HG03103 (cell line): ENCODE measurements at regions not wholly inside any gene's neighbourhood (a gene's known extent, or its start where the extent isn't known, plus 50 kb on each side); places are given as distances from the start of the nearest gene placed in this dataset.
"Not testable (repeated sequence)": the region's sequence is repeated elsewhere in the genome, so short reads cannot be mapped to it uniquely, and the experiment has no call there.

ENCODE experiments used
- ATAC-seq: cut with Tn5 transposase; IDR thresholded peaks from one replicate; pipeline ENCODE4 v1.9.1; 2021; ENCODE audit warnings: low read depth; ENCODE audit not compliant: unreplicated experiment

DNA sequence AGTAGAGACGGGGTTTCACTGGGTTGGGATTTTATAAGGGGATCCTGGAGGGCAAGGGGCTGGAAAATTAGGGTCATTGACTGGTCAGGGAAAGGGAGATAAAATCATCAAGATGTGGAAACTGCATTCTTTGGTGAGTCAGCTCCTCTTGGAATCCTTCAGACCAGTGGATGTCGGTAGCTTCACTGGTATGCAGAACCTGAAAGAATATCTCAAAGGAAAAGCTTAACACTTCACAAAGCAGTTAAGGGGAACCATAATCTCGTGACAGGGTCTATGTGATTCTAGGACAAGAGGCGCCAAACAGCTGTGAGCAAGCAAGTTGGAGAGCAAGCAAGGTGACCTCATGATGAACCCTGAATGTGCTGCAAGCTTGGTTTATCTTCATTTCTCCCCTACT, 634.7 kb upstream of the AUTS2 start:
- ATAC-seq, result no peak

DNA sequence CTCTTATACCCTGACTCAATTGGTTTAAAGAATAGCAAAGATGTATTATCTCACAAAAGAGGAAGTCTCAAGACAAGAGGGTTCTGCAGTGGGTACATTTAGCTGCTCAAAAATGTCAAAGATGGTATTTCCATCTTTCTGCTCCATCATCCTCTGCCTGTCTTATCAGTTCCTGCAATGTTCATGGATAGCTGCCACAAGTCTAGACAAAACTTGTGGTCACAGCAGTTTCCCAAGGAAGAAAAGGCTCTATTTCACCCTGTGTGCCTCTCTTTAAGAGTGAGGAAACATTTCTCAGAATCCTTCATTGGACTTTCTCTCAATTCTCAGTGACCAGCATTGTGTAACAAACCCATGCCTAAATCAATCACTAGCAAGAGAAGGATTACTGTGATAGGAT, 634.2 kb upstream of the AUTS2 start:
- ATAC-seq, result no peak

DNA sequence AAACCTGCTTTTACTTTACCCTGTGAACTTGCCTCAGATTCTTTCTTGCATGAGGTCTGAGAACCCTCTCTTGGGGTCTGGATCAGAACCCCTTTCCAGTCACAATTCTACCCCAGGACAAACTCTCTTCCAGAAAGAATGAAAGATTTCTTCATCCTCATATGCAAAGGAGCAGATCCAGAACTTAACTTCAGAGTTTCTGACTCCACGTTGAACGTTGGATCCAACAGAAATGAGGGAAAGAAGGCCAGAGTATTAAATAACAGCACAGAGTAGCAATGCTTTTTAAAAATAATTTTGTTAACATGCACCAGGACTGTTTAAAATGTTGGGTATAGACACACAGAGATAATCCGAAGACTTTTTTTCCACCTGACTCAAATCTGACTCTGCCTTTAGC, 632.9 kb upstream of the AUTS2 start:
- no peak for ATAC-seq

DNA sequence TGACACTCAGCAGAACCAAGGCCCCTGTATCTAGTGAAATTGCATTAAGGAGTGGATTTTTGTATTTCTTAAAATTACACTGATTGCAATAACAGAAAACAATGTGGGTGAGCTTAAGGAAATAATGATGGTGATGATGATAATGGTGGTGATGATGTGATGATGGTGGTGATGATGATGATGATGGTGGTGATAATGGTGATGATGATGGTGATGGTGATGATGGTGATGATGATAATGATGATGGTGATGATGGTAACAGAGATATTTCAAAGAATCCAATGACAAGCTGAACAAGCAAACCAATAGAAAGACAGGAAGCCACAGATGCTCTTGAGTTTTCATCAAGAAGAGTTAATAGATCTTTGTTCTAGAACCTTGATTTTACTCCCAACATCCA, 630.7 kb upstream of the AUTS2 start:
- no peak for ATAC-seq

DNA sequence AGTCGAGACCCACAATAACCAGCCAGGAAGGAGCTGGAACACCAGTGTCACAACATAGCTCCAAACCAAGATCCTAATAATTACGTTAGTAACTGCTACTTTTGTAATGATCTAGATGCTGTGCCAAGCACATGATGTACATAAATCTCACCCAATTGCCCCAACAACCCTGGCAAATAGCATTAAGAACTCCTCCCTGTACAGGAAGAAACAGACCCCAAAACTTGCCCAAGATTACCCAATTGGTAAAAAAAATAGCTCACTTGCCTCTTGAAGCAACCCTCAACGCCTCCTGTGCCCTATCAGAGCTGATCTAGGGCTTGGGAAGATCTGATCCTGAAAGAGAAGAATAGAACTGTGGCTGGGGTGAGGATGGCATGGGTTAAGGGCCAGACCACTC, 628.7 kb upstream of the AUTS2 start:
- ATAC-seq, result no peak

DNA sequence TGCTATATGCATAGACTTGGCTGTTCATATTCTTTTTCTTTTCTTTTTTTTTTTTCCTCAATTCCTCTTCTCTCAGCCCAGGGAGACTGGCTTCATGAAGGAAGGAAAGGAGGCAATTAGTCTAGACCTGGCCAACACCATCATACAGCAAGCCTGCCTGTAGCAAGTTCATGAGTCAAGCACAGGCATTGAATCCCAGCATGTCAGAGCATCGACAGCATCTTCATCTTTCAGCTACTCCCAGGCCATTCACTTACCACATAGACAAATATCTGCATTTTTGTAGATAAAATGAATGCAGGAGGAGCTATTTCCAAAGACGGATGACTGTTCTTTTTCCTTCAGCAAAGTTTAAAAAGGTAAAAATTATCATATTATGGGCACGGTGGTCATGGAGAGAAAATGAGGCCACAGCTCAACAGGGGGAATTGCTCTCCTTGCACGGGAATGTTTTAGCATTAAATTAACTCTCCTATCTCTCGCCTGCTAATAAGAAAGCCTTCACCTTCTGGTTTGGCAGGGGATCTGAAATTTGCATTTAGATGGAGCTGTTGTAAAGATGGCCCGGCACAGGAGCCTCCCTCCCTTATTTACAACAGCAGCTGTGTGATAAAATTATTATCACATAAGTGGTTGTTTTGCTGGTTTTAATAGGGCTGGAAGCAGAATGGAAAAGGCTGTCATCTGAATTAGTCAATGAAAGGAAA, 626.5 kb upstream of the AUTS2 start:
- ATAC-seq, result no peak

DNA sequence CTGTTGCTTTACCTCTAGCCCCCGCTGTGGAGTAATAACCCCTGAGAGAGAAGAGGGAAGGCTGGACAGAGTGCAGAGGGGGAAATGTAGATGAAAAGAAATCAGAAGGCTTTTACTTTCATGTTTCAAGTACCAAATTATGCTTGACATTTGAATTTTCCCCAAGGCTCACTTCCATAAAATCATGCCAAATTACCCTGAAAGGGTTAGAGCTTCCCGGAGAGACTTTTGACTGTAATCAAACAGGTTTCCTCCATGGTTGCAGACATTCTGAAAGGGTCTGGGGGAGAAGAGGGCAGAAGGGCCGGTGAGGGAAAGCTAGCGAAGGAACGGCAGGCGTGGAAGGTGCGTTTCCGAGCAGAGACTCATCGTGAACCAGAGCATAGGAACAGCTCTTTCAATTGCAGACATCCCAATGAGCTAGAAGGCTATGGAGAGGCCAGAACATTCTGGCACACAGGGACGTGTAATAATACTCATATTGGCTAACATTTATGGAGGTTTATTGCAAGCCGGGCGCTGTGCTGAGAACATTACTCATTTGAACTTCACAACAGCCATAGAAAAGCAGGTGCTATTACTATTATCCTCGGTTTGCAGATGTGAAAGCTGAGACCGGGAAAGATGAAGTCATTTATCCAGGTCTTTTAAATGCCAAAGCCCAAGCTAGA, 620.8 kb upstream of the AUTS2 start:
- ATAC-seq, result no peak

DNA sequence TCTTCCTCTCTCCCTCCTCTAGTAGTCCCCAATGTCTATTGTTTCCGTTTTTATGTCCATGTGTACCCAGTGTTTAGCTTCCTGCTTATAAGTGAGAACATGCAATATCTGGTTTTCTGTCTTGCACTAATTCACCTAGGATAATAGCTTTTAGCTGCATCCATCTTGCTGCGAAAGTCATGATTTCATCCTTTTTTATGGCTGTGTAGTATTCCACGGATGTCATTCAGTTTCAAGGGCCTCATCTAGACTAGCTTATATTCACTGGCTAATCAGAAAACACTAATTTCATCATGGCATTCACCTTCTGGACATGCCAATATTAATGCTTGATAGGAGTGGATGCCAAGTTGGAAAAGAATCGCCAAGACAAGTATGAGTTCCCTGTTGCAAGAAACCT, 619.6 kb upstream of the AUTS2 start:
- no peak for ATAC-seq

DNA sequence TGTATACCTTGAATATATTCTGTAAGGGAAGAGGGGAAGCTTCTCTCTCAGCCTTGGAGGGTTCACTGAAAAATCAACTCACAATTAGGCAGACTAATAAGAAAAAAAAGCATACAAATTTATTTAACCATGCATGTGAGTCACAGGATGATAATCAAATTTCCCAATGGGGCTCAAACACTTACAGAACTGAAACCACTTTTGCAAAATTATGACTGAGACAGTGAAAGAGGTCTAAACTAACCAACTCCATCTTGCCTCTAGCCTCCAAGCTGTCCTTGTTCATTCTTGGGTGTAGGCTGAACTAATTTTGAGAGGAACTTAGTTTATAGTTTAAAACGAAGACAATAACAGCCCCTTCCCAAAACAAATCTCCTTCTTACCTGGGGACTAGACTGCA, 618.3 kb upstream of the AUTS2 start:
- ATAC-seq, result no peak

DNA sequence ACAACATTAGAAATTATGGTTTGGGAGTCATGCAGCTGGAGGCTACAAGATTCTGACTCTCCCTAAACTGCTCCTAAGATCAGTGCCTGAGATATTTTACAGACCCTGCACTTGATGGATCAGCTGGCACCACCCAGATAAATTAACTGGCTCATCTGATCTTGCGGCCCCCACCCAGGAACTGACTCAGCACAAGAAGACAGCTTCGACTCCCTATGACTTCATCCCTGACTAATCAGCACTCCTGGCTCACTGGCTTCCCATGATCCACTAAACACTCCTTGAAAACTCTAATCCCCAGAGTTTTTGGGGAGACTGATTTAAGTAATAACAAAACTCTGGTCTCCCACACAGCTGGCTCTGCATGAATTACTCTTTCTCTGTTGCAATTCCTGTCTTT, 617.8 kb upstream of the AUTS2 start:
- not testable (repeated sequence) for ATAC-seq

DNA sequence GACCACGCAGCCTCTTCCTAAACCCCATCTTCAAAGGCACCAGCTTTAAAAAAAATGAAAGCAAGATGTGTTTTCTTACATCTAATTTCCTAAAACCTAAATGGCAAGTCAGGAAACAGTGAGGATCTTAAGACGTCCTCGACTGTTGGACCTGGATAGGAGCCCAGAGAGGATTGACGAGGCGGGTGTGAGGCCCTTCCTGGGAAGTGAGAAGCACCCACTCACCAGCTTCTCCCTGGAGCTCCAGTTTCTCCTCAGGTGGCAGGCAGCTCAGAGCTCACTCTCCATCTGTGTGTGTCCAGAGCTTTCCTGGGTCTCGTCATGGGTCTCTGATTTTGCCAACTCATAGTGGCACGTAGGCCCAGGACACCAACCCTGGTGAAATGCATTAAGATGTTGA, 614.0 kb upstream of the AUTS2 start:
- ATAC-seq, result no peak

DNA sequence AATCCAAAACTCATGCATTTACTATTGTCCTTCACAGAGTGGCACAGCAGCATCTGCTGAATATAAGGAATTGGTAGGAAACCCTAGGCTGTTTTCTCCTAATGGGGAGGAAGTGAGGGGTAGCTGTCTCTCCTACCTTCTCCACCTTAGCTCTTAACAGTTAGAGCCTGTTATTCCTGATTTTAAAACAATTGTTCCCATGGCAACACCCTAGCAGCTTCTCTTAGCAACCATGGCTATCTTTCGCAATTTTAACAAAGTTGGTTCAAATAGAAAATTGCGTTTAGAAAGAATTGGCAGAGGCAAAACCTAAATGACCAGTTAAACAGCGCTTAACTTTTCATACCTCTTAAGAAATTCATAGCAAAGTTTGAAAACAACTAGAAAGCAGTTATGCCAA, 603.4 kb upstream of the AUTS2 start:
- ATAC-seq, result no peak

DNA sequence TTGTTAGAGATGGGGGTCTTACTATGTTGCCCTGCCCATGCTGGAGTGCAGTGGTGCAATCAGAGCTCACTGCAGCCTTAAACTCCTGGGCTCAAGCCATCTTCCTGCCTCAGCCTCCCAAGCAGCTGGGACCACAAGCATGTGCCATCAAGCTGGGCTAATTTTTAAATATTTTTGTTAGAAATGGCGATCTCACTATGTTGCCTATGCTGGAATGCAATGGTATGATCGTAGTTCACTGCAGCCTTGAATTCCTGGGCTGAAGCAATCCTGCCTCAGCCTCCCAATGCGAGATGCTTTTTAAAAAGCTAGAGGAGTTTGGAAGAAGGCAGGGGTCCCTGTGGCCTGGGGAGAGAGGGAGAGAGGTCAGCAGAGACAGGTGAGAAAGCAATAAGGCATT, 600.1 kb upstream of the AUTS2 start:
- ATAC-seq, result no peak

DNA sequence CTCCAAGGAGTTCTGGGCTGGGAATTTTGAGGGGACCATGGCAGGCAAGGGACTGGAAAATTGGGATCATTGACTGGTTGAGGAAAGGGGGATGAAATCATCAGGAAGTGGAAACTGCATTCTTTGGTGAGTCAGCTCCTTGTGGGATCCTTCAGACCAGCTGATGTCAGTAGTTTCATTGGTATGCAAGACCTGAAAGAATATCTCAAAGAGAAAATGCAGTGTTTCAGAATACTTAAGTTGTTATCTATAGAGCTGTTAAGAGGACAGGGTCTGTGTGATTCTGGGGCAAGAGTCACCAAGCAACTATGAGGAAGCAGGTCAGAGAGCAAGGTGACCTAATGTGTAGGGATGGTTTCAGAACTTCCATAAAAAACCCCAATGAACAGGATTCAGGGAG, 595.9 kb upstream of the AUTS2 start:
- ATAC-seq, result no peak

DNA sequence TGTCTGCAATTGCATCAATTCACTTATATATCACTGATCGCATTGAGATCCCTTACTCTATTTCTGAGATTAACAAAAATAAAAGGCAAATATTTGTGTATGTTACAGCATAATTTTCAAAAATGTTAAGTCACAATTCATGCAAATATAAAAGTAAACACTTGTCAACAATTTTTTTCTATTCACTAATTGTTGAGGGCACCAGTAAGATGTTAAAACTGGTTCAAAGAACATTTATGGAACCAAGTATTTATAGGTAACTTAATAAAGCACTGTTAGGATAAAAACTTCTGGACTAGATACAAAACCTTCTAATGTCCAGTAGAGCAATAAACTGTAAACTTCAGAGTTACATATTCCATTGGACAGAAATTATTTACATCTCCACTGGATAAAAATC, 586.1 kb upstream of the AUTS2 start:
- ATAC-seq, result no peak

DNA sequence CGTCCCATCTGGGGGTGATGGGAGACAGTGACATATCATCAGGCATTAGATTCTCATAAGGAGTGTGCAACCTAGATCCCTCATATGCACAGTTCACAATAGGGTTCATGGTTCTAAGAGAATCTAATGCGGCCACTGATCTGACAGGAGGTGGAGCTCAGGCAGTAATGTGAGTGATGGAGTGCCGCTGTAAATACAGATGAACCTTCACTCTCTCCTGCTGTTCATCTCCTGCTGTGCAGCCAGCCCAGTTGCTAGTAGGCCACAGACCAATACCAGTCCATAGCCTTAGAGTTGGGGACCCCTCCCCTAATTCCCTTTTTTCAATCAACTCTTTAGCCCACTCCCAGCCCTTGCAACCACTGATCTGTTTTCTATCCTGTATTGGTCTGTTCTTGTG, 581.1 kb upstream of the AUTS2 start:
- no peak for ATAC-seq

DNA sequence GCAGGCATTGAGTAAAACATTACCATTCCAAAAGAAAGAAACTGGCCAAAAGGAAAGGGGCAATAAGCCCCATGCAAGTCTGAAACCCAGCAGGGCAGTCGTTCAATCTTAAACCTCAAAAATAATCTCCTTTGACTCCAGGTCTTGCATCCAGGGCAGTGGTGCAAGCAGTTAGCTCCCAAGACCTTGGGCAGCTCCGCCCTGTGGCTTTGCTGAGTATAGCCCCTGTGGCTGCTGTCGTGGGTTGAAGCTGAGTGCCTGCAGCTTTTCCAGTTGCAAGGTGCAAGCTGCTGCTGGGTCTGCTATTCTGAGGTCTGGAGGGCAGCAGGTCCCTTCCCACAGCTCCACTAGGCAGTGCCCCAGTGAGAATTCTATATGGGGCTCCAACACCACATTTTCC, 580.1 kb upstream of the AUTS2 start:
- no peak for ATAC-seq

DNA sequence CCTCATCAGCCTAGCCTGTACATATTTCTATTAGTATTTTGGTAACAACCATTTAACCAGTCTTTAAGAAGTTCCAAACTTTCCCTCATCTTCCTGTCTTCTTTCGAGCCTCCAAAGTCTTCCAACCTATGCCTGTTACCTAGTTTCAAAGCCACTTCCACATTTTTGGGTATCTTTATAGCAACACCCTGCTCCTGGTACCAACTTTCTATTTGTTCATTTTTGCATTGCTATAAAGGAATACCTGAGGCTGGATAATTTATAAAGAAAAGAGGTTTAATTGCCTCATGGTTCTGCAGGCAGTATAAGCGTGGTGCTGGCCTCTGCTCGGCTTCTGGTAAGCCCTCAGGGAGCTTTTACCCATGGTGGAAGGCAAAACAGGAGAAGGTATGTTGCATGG, 578.8 kb upstream of the AUTS2 start:
- ATAC-seq, result no peak

DNA sequence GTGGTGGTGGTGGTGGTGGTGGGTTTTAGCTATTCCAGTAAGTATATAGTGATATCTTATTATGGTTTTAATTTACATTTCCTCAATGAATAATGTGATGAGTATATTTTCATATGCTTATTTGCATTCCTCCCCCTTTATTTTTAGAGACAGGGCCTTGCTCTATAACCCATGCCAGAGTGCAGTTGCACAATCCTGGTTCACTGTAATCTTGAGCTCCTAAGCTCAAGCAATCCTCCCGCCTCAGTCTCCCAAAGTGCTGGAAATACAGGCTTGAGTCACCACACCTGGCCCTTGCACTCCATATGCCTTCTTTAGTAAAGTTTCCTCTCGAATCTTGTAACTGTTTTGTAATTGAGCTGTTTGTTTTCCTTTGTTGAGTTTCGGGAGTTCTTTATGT, 577.7 kb upstream of the AUTS2 start:
- no peak for ATAC-seq

DNA sequence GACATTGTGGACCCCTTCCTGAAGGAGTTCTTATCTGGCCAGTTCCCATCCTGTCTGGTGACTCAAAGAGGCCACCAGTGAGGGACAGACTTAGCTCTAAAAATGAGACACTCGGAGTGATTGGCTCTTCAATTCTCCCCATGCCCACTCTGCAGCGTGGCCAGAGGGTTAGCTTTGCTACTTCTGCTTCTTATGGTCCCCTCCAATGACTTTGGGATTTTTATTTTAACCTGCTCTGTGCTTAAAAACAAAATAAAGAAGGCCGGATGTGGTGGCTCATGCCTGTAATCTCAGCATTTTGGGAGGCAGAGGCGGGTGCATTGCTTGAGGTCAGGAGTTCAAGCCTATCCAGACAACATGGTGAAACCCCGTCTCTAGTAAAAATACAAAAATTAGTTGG, 573.0 kb upstream of the AUTS2 start:
- no peak for ATAC-seq

DNA sequence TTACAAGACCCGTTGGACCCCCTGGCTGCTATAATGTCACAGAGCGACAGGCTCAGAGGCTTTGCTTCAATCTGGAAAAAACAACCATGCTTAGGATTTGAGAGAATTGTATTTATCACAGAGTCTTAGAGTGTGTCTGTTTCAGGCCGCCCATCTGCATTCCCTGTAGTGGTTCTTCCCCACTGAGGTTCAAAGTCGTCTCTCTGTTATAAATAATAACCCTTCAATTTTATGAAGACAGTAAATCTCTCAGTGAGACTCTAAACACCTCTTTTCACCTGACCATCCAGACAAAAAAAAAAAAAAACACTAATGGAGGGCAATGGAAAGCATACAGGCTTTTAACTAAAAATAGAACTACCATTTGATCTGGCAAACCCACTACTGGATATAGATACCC, 565.4 kb upstream of the AUTS2 start:
- ATAC-seq, result no peak

DNA sequence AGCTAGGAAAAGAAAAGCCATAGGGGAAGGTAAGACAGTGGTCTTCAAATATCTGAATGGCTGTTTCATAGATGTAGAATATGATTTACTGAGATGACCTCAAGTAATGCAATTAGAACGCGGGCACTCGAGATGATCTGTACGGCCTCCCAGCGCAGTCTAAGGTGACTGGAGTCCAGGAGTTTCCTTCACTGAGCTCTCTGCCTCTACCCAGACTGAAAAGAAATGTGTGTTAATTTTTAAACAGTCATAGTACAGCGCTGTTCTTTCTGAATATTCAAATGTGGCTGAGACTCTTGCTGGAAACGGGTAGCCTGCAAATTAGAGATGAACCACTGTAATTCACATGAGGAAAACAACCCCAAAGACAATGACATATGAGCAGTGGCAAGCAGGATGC, 562.4 kb upstream of the AUTS2 start:
- no peak for ATAC-seq

DNA sequence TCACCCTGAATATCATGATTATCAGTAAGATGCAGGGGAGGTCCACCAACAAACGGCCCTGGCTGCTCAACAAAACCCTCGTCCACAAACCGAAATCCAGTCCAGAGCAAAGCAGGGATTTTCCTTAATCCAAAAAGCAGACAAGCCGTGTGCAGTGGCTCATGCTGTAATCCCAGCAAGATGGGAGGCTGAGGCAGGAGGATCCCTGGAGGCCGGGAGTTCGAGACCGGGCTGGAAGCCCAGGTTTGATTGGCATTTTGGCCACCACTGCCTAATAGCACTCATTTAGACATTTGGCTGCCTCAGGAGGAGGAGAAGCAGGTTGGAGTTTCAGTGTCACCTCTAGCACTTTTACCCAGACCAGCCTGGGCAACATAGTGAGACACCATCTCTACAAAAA, 562.0 kb upstream of the AUTS2 start:
- no peak for ATAC-seq
